GM23338 (cell line): ENCODE measurements at regions not wholly inside any gene's neighbourhood (a gene's known extent, or its start where the extent isn't known, plus 50 kb on each side); places are given as distances from the start of the nearest gene placed in this dataset.

Experiments used
- ATAC-seq: fragments of 200-7000 bp; cut with Tn5 transposase; 3 replicates; pipeline ENCODE4 v1.9.1; 2020
- DNase-seq: peaks from one replicate; pipeline ENCODE4 v3.0.0-alpha.2; 2015; ENCODE audit warnings: low spot score
- H2AFZ ChIP-seq: fragments of 200-600 bp; sonication (generic); 2 replicates; pipeline ENCODE4 v1.8.0; 2016; ENCODE audit warnings: antibody characterized with exemption, mild to moderate bottlenecking, moderate library complexity
- H3F3A ChIP-seq: fragments of 200-600 bp; sonication (generic); replicated peaks from 2 replicates; pipeline ENCODE4 v1.8.0; 2017; ENCODE audit warnings: antibody characterized with exemption, mixed run types, low read depth
- H3K27ac ChIP-seq: fragments of 200-600 bp; sonication (generic); 2 replicates; pipeline ENCODE4 v1.6.1; 2016; ENCODE audit warnings: low read depth
- H3K27me3 ChIP-seq: fragments of 200-600 bp; sonication (generic); 2 replicates; pipeline ENCODE4 v1.8.0; 2016; ENCODE audit warnings: mild to moderate bottlenecking, mixed run types, moderate library complexity; ENCODE audit not compliant: insufficient read depth
- H3K36me3 ChIP-seq: fragments of 200-600 bp; sonication (generic); 2 replicates; pipeline ENCODE4 v1.8.0; 2016; ENCODE audit warnings: mild to moderate bottlenecking; ENCODE audit not compliant: insufficient read depth
- H3K4me1 ChIP-seq: fragments of 200-600 bp; sonication (generic); 2 replicates; pipeline ENCODE4 v1.8.0; 2016; ENCODE audit warnings: mild to moderate bottlenecking, moderate library complexity; ENCODE audit not compliant: insufficient read depth
- H3K4me2 ChIP-seq: fragments of 200-600 bp; sonication (generic); 2 replicates; pipeline ENCODE4 v1.7.1; 2017; ENCODE audit warnings: mixed run types
- H3K4me3 ChIP-seq: fragments of 200-600 bp; sonication (generic); 2 replicates; pipeline ENCODE4 v1.6.1; 2016; ENCODE audit warnings: mixed run types
- H3K79me2 ChIP-seq: fragments of 200-600 bp; sonication (generic); replicated peaks from 2 replicates; pipeline ENCODE4 v1.8.0; 2017; ENCODE audit warnings: mild to moderate bottlenecking; ENCODE audit not compliant: insufficient read depth
- H3K9me2 ChIP-seq: fragments of 200-600 bp; sonication (generic); 2 replicates; pipeline ENCODE4 v1.8.0; 2017; ENCODE audit not compliant: insufficient read depth
- H4K20me1 ChIP-seq: fragments of 200-600 bp; sonication (generic); replicated peaks from 2 replicates; pipeline ENCODE4 v1.8.0; 2017; ENCODE audit warnings: mild to moderate bottlenecking; ENCODE audit not compliant: insufficient read depth
- H3K27ac Mint-ChIP-seq: 2 replicates; pipeline ENCODE4 v1.8.0; 2020; ENCODE audit warnings: inconsistent platforms, mild to moderate bottlenecking, moderate library complexity, mixed read lengths
- H3K27me3 Mint-ChIP-seq: 3 replicates; pipeline ENCODE4 v1.8.0; 2022; ENCODE audit warnings: low read depth, mild to moderate bottlenecking, moderate library complexity, mixed read lengths, inconsistent platforms; ENCODE audit not compliant: insufficient read depth, poor library complexity
- H3K36me3 Mint-ChIP-seq: 3 replicates; pipeline ENCODE4 v1.8.0; 2021; ENCODE audit warnings: low read depth, mild to moderate bottlenecking, inconsistent platforms, moderate library complexity, mixed read lengths
- H3K4me1 Mint-ChIP-seq: 3 replicates; pipeline ENCODE4 v1.8.0; 2020; ENCODE audit warnings: mild to moderate bottlenecking, inconsistent platforms, mixed read lengths
- H3K4me3 Mint-ChIP-seq: 3 replicates; pipeline ENCODE4 v1.8.0; 2021; ENCODE audit warnings: moderate library complexity, mild to moderate bottlenecking, inconsistent platforms, mixed read lengths
- H3K9me3 Mint-ChIP-seq: 3 replicates; pipeline ENCODE4 v1.8.0; 2020; ENCODE audit warnings: moderate library complexity, mild to moderate bottlenecking, inconsistent platforms, mixed read lengths
- CTCF ChIP-seq, 2 experiments: fragments of 200-600 bp in 1 of 2; sonication (generic) in 1 of 2; conservative IDR thresholded peaks; 2 replicates each; pipeline versions ENCODE4 v1.5.1 to v1.6.1; 2016 to 2017; ENCODE audit warnings: antibody characterized with exemption in 2 of 2, low read depth in 2 of 2, mild to moderate bottlenecking in 2 of 2, moderate library complexity in 1 of 2
- JUNB ChIP-seq: IDR thresholded peaks from one replicate; pipeline ENCODE4 v1.6.1; 2016; ENCODE audit warnings: antibody characterized with exemption; ENCODE audit not compliant: unreplicated experiment
- POLR2AphosphoS5 ChIP-seq: IDR thresholded peaks from 2 replicates; pipeline ENCODE4 v1.6.1; 2016; ENCODE audit warnings: antibody characterized with exemption, low read depth
- TF ChIP-seq, protein P1 (sequence below): IDR thresholded peaks from 2 replicates; pipeline ENCODE4 v1.6.1; 2016; ENCODE audit warnings: antibody characterized with exemption
- TF ChIP-seq, protein P2 (sequence below): IDR thresholded peaks from one replicate; pipeline ENCODE4 v1.6.1; 2018; ENCODE audit warnings: antibody characterized with exemption; ENCODE audit not compliant: unreplicated experiment
- TF ChIP-seq, protein P3 (sequence below): fragments of 250-450 bp; sonication (Bioruptor Pico); IDR thresholded peaks from 2 replicates; pipeline ENCODE4 v1.5.0; 2020; ENCODE audit warnings: mild to moderate bottlenecking, moderate library complexity

DNA sequence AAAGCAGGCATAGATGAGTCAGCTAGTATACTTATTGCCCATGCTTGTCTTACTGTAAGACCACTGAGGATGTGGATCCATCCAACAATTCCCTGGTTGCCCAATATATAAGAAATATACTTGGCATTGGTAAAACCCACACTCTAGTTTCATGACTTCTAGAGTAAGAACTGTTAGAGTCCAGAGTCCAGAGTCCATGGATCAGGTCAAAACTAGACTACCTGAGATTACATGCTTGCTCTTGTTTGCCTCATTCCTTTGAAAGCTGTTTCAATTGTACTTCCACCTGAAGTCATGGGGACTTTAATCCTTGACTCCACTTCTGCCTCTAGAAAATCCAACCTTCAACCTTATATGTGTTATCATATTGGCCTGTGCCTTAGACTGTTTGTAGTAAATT, 707.6 kb upstream of the FAM98A start (continued):
- TF ChIP-seq, protein P1, sequence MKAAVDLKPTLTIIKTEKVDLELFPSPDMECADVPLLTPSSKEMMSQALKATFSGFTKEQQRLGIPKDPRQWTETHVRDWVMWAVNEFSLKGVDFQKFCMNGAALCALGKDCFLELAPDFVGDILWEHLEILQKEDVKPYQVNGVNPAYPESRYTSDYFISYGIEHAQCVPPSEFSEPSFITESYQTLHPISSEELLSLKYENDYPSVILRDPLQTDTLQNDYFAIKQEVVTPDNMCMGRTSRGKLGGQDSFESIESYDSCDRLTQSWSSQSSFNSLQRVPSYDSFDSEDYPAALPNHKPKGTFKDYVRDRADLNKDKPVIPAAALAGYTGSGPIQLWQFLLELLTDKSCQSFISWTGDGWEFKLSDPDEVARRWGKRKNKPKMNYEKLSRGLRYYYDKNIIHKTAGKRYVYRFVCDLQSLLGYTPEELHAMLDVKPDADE, result no peak
- TF ChIP-seq CTCF (conservative IDR thresholded peaks at IDR 0.05; ENCODE audit: low read depth in 2 of 2) (no peak), JUNB (no peak), POLR2AphosphoS5 (no peak)

- Histone ChIP-seq H2AFZ (no peak overlapping the region), H3K4me1 (no peaks in the 10 kb centered on the region), H3F3A (no peaks in the 10 kb centered on the region), H3K27me3 (no peaks in the 10 kb centered on the region), H3K4me2 (no peak overlapping the region), H4K20me1 (no peaks in the 10 kb centered on the region), H3K4me3 (no peak overlapping the region), H3K36me3 (no peaks in the 10 kb centered on the region), H3K9me2 (peaks cover 7% of the 10 kb centered on the region; the same call in 1 of the 2 replicates), H3K79me2 (no peaks in the 10 kb centered on the region), H3K27ac (no peak overlapping the region)
- Mint-ChIP-seq H3K27ac (no peak overlapping the region), H3K4me3 (no peak overlapping the region), H3K27me3 (no peaks in the 10 kb centered on the region), H3K9me3 (no peaks in the 10 kb centered on the region; the same call in 2 of the 3 replicates), H3K4me1 (peaks cover 4% of the 10 kb centered on the region; the same call in 2 of the 3 replicates), H3K36me3 (no peaks in the 10 kb centered on the region)
- DNase-seq (no peak), ATAC-seq (no peak)
- TF ChIP-seq, protein P2, sequence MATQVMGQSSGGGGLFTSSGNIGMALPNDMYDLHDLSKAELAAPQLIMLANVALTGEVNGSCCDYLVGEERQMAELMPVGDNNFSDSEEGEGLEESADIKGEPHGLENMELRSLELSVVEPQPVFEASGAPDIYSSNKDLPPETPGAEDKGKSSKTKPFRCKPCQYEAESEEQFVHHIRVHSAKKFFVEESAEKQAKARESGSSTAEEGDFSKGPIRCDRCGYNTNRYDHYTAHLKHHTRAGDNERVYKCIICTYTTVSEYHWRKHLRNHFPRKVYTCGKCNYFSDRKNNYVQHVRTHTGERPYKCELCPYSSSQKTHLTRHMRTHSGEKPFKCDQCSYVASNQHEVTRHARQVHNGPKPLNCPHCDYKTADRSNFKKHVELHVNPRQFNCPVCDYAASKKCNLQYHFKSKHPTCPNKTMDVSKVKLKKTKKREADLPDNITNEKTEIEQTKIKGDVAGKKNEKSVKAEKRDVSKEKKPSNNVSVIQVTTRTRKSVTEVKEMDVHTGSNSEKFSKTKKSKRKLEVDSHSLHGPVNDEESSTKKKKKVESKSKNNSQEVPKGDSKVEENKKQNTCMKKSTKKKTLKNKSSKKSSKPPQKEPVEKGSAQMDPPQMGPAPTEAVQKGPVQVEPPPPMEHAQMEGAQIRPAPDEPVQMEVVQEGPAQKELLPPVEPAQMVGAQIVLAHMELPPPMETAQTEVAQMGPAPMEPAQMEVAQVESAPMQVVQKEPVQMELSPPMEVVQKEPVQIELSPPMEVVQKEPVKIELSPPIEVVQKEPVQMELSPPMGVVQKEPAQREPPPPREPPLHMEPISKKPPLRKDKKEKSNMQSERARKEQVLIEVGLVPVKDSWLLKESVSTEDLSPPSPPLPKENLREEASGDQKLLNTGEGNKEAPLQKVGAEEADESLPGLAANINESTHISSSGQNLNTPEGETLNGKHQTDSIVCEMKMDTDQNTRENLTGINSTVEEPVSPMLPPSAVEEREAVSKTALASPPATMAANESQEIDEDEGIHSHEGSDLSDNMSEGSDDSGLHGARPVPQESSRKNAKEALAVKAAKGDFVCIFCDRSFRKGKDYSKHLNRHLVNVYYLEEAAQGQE, result no peak
- TF ChIP-seq, protein P3, sequence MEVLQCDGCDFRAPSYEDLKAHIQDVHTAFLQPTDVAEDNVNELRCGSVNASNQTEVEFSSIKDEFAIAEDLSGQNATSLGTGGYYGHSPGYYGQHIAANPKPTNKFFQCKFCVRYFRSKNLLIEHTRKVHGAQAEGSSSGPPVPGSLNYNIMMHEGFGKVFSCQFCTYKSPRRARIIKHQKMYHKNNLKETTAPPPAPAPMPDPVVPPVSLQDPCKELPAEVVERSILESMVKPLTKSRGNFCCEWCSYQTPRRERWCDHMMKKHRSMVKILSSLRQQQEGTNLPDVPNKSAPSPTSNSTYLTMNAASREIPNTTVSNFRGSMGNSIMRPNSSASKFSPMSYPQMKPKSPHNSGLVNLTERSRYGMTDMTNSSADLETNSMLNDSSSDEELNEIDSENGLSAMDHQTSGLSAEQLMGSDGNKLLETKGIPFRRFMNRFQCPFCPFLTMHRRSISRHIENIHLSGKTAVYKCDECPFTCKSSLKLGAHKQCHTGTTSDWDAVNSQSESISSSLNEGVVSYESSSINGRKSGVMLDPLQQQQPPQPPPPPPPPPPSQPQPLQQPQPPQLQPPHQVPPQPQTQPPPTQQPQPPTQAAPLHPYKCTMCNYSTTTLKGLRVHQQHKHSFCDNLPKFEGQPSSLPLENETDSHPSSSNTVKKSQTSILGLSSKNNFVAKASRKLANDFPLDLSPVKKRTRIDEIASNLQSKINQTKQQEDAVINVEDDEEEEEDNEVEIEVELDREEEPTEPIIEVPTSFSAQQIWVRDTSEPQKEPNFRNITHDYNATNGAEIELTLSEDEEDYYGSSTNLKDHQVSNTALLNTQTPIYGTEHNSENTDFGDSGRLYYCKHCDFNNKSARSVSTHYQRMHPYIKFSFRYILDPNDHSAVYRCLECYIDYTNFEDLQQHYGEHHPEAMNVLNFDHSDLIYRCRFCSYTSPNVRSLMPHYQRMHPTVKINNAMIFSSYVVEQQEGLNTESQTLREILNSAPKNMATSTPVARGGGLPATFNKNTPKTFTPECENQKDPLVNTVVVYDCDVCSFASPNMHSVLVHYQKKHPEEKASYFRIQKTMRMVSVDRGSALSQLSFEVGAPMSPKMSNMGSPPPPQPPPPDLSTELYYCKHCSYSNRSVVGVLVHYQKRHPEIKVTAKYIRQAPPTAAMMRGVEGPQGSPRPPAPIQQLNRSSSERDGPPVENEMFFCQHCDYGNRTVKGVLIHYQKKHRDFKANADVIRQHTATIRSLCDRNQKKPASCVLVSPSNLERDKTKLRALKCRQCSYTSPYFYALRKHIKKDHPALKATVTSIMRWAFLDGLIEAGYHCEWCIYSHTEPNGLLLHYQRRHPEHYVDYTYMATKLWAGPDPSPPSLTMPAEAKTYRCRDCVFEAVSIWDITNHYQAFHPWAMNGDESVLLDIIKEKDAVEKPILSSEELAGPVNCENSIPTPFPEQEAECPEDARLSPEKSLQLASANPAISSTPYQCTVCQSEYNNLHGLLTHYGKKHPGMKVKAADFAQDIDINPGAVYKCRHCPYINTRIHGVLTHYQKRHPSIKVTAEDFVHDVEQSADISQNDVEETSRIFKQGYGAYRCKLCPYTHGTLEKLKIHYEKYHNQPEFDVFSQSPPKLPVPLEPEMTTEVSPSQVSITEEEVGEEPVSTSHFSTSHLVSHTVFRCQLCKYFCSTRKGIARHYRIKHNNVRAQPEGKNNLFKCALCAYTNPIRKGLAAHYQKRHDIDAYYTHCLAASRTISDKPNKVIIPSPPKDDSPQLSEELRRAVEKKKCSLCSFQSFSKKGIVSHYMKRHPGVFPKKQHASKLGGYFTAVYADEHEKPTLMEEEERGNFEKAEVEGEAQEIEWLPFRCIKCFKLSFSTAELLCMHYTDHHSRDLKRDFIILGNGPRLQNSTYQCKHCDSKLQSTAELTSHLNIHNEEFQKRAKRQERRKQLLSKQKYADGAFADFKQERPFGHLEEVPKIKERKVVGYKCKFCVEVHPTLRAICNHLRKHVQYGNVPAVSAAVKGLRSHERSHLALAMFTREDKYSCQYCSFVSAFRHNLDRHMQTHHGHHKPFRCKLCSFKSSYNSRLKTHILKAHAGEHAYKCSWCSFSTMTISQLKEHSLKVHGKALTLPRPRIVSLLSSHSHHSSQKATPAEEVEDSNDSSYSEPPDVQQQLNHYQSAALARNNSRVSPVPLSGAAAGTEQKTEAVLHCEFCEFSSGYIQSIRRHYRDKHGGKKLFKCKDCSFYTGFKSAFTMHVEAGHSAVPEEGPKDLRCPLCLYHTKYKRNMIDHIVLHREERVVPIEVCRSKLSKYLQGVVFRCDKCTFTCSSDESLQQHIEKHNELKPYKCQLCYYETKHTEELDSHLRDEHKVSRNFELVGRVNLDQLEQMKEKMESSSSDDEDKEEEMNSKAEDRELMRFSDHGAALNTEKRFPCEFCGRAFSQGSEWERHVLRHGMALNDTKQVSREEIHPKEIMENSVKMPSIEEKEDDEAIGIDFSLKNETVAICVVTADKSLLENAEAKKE, result no peak
These were observed 706.5 kb upstream of the FAM98A start for GRCh38 chr2:34305587-34305986.
